Testis (tissue), 2 donors: ENCODE measurements at regions not wholly inside any gene's neighbourhood (a gene's known extent, or its start where the extent isn't known, plus 50 kb on each side); places are given as distances from the start of the nearest gene placed in this dataset.
"Not testable (repeated sequence)": the region's sequence is repeated elsewhere in the genome, so short reads cannot be mapped to it uniquely, and the experiment has no call there.

ENCODE experiments used
- DNase-seq: peaks from one replicate; pipeline ENCODE4 v3.0.0-alpha.2; 2019
- H3K27ac ChIP-seq, 2 donors: fragments of 200-600 bp; sonication (generic); one replicate each; pipeline ENCODE4 v1.5.1; 2019
- H3K27me3 ChIP-seq: fragments of 200-600 bp; sonication (generic); one replicate; pipeline ENCODE4 v1.5.1; 2019
- H3K36me3 ChIP-seq: fragments of 200-600 bp; sonication (generic); one replicate; pipeline ENCODE4 v1.5.1; 2017; ENCODE audit warnings: low read depth; ENCODE audit errors: missing control alignments
- H3K4me1 ChIP-seq: fragments of 200-600 bp; sonication (generic); one replicate; pipeline ENCODE4 v1.5.1; 2019
- H3K4me3 ChIP-seq, 2 donors: fragments of 200-600 bp; sonication (generic); one replicate each; pipeline ENCODE4 v1.5.1; 2017 to 2019
- H3K9me3 ChIP-seq: fragments of 200-600 bp; sonication (generic); one replicate; pipeline ENCODE4 v1.5.1; 2017
- POLR2A ChIP-seq: fragments of 450-650 bp; IDR thresholded peaks from one replicate; pipeline ENCODE4 v1.6.1; 2017; ENCODE audit warnings: antibody characterized with exemption, mild to moderate bottlenecking, moderate library complexity
- WGBS, 2 donors: methylation state at CpG; one replicate each; pipeline ENCODE4 v1.1.5; 2018; 5-methylcytosine and 5-hydroxymethylcytosine counted together
- intact Hi-C: fragments of 100-400 bp; cut with DNase I; formaldehyde crosslinking; loops from one replicate; pipeline ENCODE4 v1.15.1; 2023; ENCODE audit warnings: low total_unique reads
- TF ChIP-seq, protein P1 (sequence below), 3 experiments: fragments of 450-650 bp in 2 of 3; fragments of 200-600 bp in 1 of 3; sonication (generic) in 1 of 3; IDR thresholded peaks; one replicate each; pipeline ENCODE4 v1.5.1; 2016 to 2019; ENCODE audit warnings: antibody characterized with exemption in 3 of 3, mild to moderate bottlenecking in 2 of 3, moderate library complexity in 1 of 3

- DNase-seq, result no peak
These were observed 189.6 kb downstream of the DSC3 start for GRCh38 chr18:30852980-30853379.

GRCh38 chr18:30852541-30852940, 190.0 kb downstream of the DSC3 start:
- Histone ChIP-seq H3K4me3 (no peak overlapping the region), H3K4me1 (no peaks in the 10 kb centered on the region), H3K27ac (no peak overlapping the region), H3K36me3 (no peaks in the 10 kb centered on the region), H3K27me3 (no peaks in the 10 kb centered on the region), H3K9me3 (no peaks in the 10 kb centered on the region)
- TF ChIP-seq, protein P1, sequence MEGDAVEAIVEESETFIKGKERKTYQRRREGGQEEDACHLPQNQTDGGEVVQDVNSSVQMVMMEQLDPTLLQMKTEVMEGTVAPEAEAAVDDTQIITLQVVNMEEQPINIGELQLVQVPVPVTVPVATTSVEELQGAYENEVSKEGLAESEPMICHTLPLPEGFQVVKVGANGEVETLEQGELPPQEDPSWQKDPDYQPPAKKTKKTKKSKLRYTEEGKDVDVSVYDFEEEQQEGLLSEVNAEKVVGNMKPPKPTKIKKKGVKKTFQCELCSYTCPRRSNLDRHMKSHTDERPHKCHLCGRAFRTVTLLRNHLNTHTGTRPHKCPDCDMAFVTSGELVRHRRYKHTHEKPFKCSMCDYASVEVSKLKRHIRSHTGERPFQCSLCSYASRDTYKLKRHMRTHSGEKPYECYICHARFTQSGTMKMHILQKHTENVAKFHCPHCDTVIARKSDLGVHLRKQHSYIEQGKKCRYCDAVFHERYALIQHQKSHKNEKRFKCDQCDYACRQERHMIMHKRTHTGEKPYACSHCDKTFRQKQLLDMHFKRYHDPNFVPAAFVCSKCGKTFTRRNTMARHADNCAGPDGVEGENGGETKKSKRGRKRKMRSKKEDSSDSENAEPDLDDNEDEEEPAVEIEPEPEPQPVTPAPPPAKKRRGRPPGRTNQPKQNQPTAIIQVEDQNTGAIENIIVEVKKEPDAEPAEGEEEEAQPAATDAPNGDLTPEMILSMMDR (IDR thresholded peaks at IDR 0.05), result no peak
- TF ChIP-seq POLR2A, result no peak
- WGBS, 2 donors, result 84 to 85% methylated on average over 2 of the region's 2 CpGs
- intact Hi-C loops, result no loop called here
- no peak for DNase-seq

More at GRCh38 chr18:30852980-30853379, 189.6 kb downstream of the DSC3 start:
- intact Hi-C loops, result no loop called here
- H3K36me3 ChIP-seq, result no peaks in the 10 kb centered on the region
- H3K27ac ChIP-seq, result no peak overlapping the region
- H3K4me1 ChIP-seq, result no peaks in the 10 kb centered on the region
- no peak overlapping the region for H3K4me3 ChIP-seq
- no peaks in the 10 kb centered on the region for H3K9me3 ChIP-seq
- no peaks in the 10 kb centered on the region for H3K27me3 ChIP-seq
- TF ChIP-seq, protein P1 (IDR thresholded peaks at IDR 0.05), result no peak
- no peak for TF ChIP-seq POLR2A

GRCh38 chr18:30839056-30839561, 203.4 kb downstream of the DSC3 start:
- peak overlapping the region; percentile 6 to 34 for H3K4me3 ChIP-seq
- H3K36me3 ChIP-seq, H3K4me1 ChIP-seq, H3K27ac ChIP-seq, intact Hi-C loops, DNase-seq, H3K9me3 ChIP-seq, H3K27me3 ChIP-seq: not testable (repeated sequence)
- 40 to 87% methylated on average over 1 to 19 of the region's 25 CpGs for WGBS, 2 donors

- TF ChIP-seq, protein P1 (IDR thresholded peaks at IDR 0.05), result no peak
- no peak for TF ChIP-seq POLR2A
- WGBS, 2 donors, result 73 to 76% methylated on average over 2 of the region's 2 CpGs
- Histone ChIP-seq H3K27me3 (no peaks in the 10 kb centered on the region), H3K4me1 (no peaks in the 10 kb centered on the region), H3K36me3 (no peaks in the 10 kb centered on the region), H3K4me3 (no peak overlapping the region), H3K27ac (no peak overlapping the region), H3K9me3 (no peaks in the 10 kb centered on the region)
- intact Hi-C loops, result no loop called here
- no peak for DNase-seq
These were observed 213.8 kb downstream of the DSC3 start for GRCh38 chr18:30828700-30829099.

GRCh38 chr18:30819619-30820018, 222.9 kb downstream of the DSC3 start:
- H3K4me1 ChIP-seq, result no peaks in the 10 kb centered on the region
- no peak overlapping the region for H3K4me3 ChIP-seq
- intact Hi-C loops, result no loop called here
- TF ChIP-seq, protein P1 (IDR thresholded peaks at IDR 0.05), result no peak
- H3K9me3 ChIP-seq, result no peaks in the 10 kb centered on the region
- H3K27ac ChIP-seq, result no peak overlapping the region
- H3K36me3 ChIP-seq, result no peaks in the 10 kb centered on the region
- no peak for DNase-seq
- 54 to 67% methylated on average over 7 of the region's 7 CpGs for WGBS, 2 donors
- H3K27me3 ChIP-seq, result no peaks in the 10 kb centered on the region
